ENCODE measurements at regions not wholly inside any gene's neighbourhood (a gene's known extent, or its start where the extent isn't known, plus 50 kb on each side); places are given as distances from the start of the nearest gene placed in this dataset.

DNA sequence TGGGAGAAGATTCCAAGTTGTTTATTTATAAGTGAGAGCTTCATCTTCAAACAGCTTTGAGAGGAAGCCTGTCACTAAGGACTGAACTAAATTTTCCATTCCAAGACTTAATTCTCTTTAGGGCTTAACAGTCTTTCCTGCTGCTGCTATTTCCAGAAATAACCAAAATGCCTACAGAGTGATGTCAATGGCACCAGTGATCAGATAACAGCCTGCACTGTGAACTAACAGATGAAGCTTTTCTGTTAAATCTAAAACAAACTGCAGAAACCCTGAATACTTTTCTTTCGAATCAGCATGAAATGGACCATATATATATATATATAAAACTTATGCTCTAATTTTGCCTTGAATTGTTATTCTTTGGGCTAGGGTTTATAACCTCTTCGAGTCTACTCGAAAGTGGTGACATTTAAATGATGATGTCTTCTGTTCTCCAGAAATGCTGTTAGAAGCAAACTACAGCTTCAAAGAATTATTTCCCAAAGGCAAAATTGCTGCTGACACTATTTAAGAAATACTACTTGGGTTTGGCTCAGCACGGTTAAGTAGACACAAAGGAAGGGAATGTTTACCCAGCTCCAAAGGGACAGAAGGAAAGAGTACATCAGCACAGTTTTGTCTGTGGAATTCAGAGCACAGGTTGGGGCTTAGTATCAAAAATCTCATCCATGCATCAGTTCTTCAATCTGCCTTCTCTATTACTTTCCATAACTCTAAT lies 238.5 kb upstream of the LRRN1 start:
- DNase-seq: no peak
- peaks cover 0 to 2% (median under 1%) of the 10 kb centered on the region in 3 donors for H3K27me3 Mint-ChIP-seq (ENCODE audit: low read depth in 3 of 3)
- TF ChIP-seq, protein P1, sequence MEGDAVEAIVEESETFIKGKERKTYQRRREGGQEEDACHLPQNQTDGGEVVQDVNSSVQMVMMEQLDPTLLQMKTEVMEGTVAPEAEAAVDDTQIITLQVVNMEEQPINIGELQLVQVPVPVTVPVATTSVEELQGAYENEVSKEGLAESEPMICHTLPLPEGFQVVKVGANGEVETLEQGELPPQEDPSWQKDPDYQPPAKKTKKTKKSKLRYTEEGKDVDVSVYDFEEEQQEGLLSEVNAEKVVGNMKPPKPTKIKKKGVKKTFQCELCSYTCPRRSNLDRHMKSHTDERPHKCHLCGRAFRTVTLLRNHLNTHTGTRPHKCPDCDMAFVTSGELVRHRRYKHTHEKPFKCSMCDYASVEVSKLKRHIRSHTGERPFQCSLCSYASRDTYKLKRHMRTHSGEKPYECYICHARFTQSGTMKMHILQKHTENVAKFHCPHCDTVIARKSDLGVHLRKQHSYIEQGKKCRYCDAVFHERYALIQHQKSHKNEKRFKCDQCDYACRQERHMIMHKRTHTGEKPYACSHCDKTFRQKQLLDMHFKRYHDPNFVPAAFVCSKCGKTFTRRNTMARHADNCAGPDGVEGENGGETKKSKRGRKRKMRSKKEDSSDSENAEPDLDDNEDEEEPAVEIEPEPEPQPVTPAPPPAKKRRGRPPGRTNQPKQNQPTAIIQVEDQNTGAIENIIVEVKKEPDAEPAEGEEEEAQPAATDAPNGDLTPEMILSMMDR (IDR thresholded peaks at IDR 0.05): no peak
- no peaks in the 10 kb centered on the region for H3K36me3 ChIP-seq (replicated peaks in 1 of 2; ENCODE audit: control insufficient read depth in 1 of 2, insufficient read depth in 2 of 2, low read length in 2 of 2)
- H3K4me2 ChIP-seq (replicated peaks; ENCODE audit: extremely low read depth, low read length, poor library complexity, severe bottlenecking): no peak overlapping the region
- H2AFZ ChIP-seq (ENCODE audit: insufficient read depth, low read depth, low read length, poor library complexity, severe bottlenecking): no peak overlapping the region
- intact Hi-C loops (cut with micrococcal nuclease): no loop called here
- H3K4me3 Mint-ChIP-seq: no peak overlapping the region
- no peaks in the 10 kb centered on the region for H3K9me3 ChIP-seq (replicated peaks in 1 of 2; ENCODE audit: control insufficient read depth in 1 of 2, insufficient read depth in 1 of 2, low read length in 2 of 2)
- no peak overlapping the region for H3K4me3 ChIP-seq (replicated peaks in 1 of 3; ENCODE audit: low read depth in 2 of 3, low read length in 3 of 3)
- H3K79me2 ChIP-seq (ENCODE audit: insufficient read depth, low read length): no peaks in the 10 kb centered on the region
- no peak overlapping the region for H3K27ac ChIP-seq (ENCODE audit: low read depth in 1 of 2, low read length in 2 of 2)
- H3K27ac Mint-ChIP-seq: no peak overlapping the region
- no peaks in the 10 kb centered on the region for H3K27me3 ChIP-seq (ENCODE audit: control insufficient read depth in 2 of 2, insufficient read depth in 2 of 2, low read length in 2 of 2)
- no peaks in the 10 kb centered on the region for H4K20me1 ChIP-seq (ENCODE audit: insufficient read depth, low read length)
- no peaks in the 10 kb centered on the region for H3K4me1 ChIP-seq (ENCODE audit: control insufficient read depth in 1 of 2, insufficient read depth in 2 of 2, low read length in 2 of 2)
- no peaks in the 10 kb centered on the region for H3K36me3 Mint-ChIP-seq
- H3K9me3 Mint-ChIP-seq: peaks cover 0 to 7% (median 5%) of the 10 kb centered on the region in 7 donors
- peaks cover 6% of the 10 kb centered on the region for H3K4me1 Mint-ChIP-seq
- WGBS (ENCODE audit: insufficient coverage): no CpG with 5 or more reads among the region's 4 CpGs
- H3K9ac ChIP-seq (ENCODE audit: insufficient read depth, low read length, poor library complexity, severe bottlenecking): no peak overlapping the region

DNA sequence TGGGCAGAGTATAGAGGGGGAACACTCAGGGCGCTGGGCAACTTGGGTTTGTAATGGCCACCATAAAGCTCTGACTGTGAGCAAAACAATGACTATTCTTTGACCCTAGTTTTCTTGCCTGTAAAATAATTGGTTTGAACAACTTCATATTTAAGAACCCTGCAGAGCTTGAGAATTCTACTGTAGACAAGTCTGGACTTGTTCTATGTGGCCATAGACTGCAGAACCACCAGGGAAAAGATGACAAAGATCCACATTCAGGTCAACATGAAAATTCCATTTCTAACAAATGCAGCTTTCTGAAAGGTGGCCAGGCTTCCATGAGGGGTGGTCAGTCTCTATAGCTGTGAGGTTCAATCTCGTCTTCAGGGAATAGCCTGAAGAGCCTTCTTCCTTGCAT lies 239.4 kb upstream of the LRRN1 start:
- no peak overlapping the region for H2AFZ ChIP-seq (ENCODE audit: insufficient read depth, low read depth, low read length, poor library complexity, severe bottlenecking)
- no peaks in the 10 kb centered on the region for H3K4me1 ChIP-seq (ENCODE audit: control insufficient read depth in 1 of 2, insufficient read depth in 2 of 2, low read length in 2 of 2)
- DNase-seq: no peak
- TF ChIP-seq, protein P1 (IDR thresholded peaks at IDR 0.05): no peak
- no peak overlapping the region for H3K4me3 Mint-ChIP-seq
- no peak overlapping the region for H3K4me3 ChIP-seq (replicated peaks in 1 of 3; ENCODE audit: low read depth in 2 of 3, low read length in 3 of 3)
- H3K27ac ChIP-seq (ENCODE audit: low read depth in 1 of 2, low read length in 2 of 2): no peak overlapping the region
- peaks cover 0 to 7% (median 5%) of the 10 kb centered on the region in 7 donors for H3K9me3 Mint-ChIP-seq
- H4K20me1 ChIP-seq (ENCODE audit: insufficient read depth, low read length): no peaks in the 10 kb centered on the region
- H3K9me3 ChIP-seq (replicated peaks in 1 of 2; ENCODE audit: control insufficient read depth in 1 of 2, insufficient read depth in 1 of 2, low read length in 2 of 2): no peaks in the 10 kb centered on the region
- H3K27me3 Mint-ChIP-seq (ENCODE audit: low read depth in 3 of 3): peaks cover 0 to 2% (median 1%) of the 10 kb centered on the region in 3 donors
- H3K4me1 Mint-ChIP-seq: peaks cover 6% of the 10 kb centered on the region
- intact Hi-C loops (cut with micrococcal nuclease): no loop called here
- H3K27ac Mint-ChIP-seq: peak overlapping the region in 1 of 7 donors; percentile 11
- no peak overlapping the region for H3K4me2 ChIP-seq (replicated peaks; ENCODE audit: extremely low read depth, low read length, poor library complexity, severe bottlenecking)
- no peaks in the 10 kb centered on the region for H3K79me2 ChIP-seq (ENCODE audit: insufficient read depth, low read length)
- no peaks in the 10 kb centered on the region for H3K36me3 Mint-ChIP-seq
- H3K36me3 ChIP-seq (replicated peaks in 1 of 2; ENCODE audit: control insufficient read depth in 1 of 2, insufficient read depth in 2 of 2, low read length in 2 of 2): no peaks in the 10 kb centered on the region
- H3K9ac ChIP-seq (ENCODE audit: insufficient read depth, low read length, poor library complexity, severe bottlenecking): no peak overlapping the region
- no CpG with 5 or more reads among the region's 2 CpGs for WGBS (ENCODE audit: insufficient coverage)
- H3K27me3 ChIP-seq (ENCODE audit: control insufficient read depth in 2 of 2, insufficient read depth in 2 of 2, low read length in 2 of 2): no peaks in the 10 kb centered on the region
